AG04450 (cell line): ENCODE measurements at regions not wholly inside any gene's neighbourhood (a gene's known extent, or its start where the extent isn't known, plus 50 kb on each side); places are given as distances from the start of the nearest gene placed in this dataset.

Experiments used
- CTCF ChIA-PET: fragments of 300-600, 350-600 bp; formaldehyde crosslinking; extraction: SDS; loops from one replicate; lab custom pipeline; 2022; ENCODE audit warnings: antibody characterized with exemption, inconsistent platforms; lab: Charles Lee
- POLR2A ChIA-PET: fragments of 350-600 bp; formaldehyde crosslinking; extraction: SDS; loops from one replicate; lab custom pipeline; 2021; ENCODE audit warnings: antibody characterized with exemption, inconsistent platforms; lab: Yijun Ruan, JAX
- DNase-seq: peaks from one replicate; pipeline ENCODE4 v3.0.0-alpha.2; 2011; ENCODE audit warnings: low read depth, low spot score
- H3K27ac ChIP-seq: one replicate; pipeline ENCODE4 v1.5.1; 2012; ENCODE audit warnings: low read depth, low read length, control low read depth
- H3K27me3 ChIP-seq: one replicate; pipeline ENCODE4 v1.6.0; 2012; ENCODE audit warnings: low read length; ENCODE audit not compliant: control insufficient read depth, insufficient read depth
- H3K4me3 ChIP-seq: 2 replicates; pipeline ENCODE4 v1.5.1; 2011; ENCODE audit warnings: mild to moderate bottlenecking, low read depth, low read length, control low read depth
- H3K9me3 ChIP-seq: 2 replicates; pipeline ENCODE4 v1.5.1; 2012; ENCODE audit warnings: low read length; ENCODE audit not compliant: control insufficient read depth, insufficient read depth
- CTCF ChIP-seq: IDR thresholded peaks from 2 replicates; pipeline ENCODE4 v1.5.1; 2011; ENCODE audit warnings: low read depth, low read length, control low read depth, inconsistent platforms

DNA sequence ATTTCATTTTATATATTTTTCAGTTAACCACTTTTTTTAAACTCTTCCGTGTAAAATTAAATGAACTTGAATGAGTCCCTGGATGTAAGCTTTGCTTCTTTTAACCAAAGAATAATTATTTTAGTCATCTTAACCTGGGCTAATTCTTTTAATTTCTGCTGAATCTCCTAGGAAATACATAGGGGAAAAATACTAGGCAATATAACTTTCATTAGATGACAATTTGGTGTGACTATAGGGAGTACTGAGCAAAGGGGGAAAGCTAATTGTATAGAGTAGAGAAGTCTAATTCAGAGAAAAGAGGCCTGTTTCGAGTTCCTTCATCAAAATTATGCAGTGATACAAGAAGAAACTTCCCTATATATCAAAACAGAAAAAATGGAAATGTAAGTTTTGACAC, 388.1 kb downstream of the NOVA1 start:
- DNase-seq: no peak
- no peaks in the 10 kb centered on the region for H3K27me3 ChIP-seq
- TF ChIP-seq CTCF: no peak
- no peak overlapping the region for H3K4me3 ChIP-seq
- CTCF ChIA-PET: no interaction called here
- no peak overlapping the region for H3K27ac ChIP-seq
- POLR2A ChIA-PET: no interaction called here
- peaks cover 6% of the 10 kb centered on the region; the same call in 1 of the 2 replicates for H3K9me3 ChIP-seq

- no peak for DNase-seq
- TF ChIP-seq CTCF: no peak
- ChIA-PET POLR2A (no interaction called here), CTCF (no interaction called here)
- Histone ChIP-seq H3K27ac (no peak overlapping the region), H3K27me3 (no peaks in the 10 kb centered on the region), H3K4me3 (no peak overlapping the region), H3K9me3 (peaks cover 12% of the 10 kb centered on the region)
Observed at GRCh38 chr14:26206640-26207039, 391.2 kb downstream of the NOVA1 start.

DNA sequence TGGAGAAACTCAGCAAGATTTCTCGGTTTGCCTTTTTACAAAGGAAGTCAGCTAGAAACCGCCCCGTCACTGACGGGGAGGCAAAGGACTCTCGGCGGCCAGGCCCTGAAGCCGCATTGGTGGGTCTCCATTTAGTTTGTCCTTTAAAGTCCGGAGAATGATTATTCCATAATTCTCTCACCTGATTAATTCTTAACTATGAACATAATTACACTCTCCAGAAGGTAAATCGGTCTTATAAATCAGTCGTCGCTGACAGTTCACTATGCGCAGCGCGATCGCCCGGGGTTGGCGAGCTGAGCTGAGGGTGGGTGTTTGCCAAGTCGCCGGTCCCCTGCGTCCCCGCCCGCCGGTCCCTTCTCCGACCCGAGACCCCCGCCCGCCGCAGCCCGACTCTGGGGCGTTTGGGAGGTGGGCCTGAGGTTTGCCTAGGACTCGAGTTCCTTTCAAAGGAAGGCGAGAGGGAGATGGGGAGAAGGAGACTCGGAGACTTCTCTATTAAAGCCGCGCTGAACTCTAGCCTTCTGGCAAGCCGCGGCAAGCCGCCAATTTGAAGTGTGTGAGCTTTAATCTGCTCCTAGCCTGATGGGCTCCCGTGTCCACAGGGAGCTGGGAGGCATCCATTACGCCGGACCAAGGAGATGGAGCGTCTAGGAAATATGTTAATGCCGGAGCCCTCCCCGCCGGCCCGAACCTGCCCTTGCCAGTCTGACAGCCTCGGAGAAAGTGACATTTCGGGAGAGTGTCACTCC, 392.9 kb downstream of the NOVA1 start:
- H3K27ac ChIP-seq: no peak overlapping the region
- ChIA-PET CTCF (no interaction called here), POLR2A (no interaction called here)
- DNase-seq: no peak
- H3K4me3 ChIP-seq: no peak overlapping the region
- H3K27me3 ChIP-seq: no peaks in the 10 kb centered on the region
- peaks cover 15% of the 10 kb centered on the region for H3K9me3 ChIP-seq
- no peak for TF ChIP-seq CTCF

DNA sequence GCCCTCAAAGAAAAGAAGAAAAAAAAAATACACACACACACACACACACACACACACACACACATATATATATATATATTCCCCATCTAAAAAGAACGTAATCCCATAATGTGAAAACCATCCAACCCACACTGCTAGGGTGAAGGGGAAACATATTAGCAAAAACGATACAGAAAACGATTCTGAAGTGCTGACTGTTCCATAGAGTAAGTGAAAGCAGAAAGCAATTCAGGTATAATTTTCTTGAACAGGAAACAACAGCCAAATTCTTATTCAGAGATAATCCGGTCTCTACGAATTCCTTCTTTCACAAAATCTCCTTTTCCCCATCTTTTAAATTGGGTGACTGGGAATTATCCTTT, 393.5 kb downstream of the NOVA1 start:
- H3K27me3 ChIP-seq: no peaks in the 10 kb centered on the region
- peaks cover 15% of the 10 kb centered on the region for H3K9me3 ChIP-seq
- no peak overlapping the region for H3K27ac ChIP-seq
- DNase-seq: no peak
- CTCF ChIA-PET: no interaction called here
- POLR2A ChIA-PET: no interaction called here
- TF ChIP-seq CTCF: no peak
- H3K4me3 ChIP-seq: no peak overlapping the region

DNA sequence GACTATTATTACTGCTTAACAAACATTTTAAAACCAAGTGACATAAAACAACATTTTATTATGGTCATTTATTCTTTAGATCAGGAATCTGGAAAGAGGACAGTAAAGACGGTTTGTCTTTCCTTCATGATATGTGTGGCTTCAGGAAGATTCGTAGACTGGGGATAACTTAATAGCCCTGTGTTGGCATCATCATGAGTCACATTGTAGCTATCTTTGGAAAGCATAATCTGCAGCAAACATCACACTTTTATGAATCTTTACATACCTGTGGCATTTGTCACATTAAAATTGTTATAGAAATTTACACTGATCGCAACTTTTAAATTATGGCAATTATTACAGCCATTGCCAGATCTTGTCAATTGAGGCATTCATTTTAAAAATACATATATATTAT, 397.1 kb downstream of the NOVA1 start:
- no peak for DNase-seq
- no peaks in the 10 kb centered on the region for H3K27me3 ChIP-seq
- H3K27ac ChIP-seq: no peak overlapping the region
- CTCF ChIA-PET: no interaction called here
- POLR2A ChIA-PET: no interaction called here
- no peak for TF ChIP-seq CTCF
- no peak overlapping the region for H3K4me3 ChIP-seq
- peaks cover 18% of the 10 kb centered on the region for H3K9me3 ChIP-seq
